Epithelial cell of esophagus (primary cell): ENCODE measurements at regions not wholly inside any gene's neighbourhood (a gene's known extent, or its start where the extent isn't known, plus 50 kb on each side); places are given as distances from the start of the nearest gene placed in this dataset.
"Not testable (repeated sequence)": the region's sequence is repeated elsewhere in the genome, so short reads cannot be mapped to it uniquely, and the experiment has no call there.

Source experiments
- DNase-seq: peaks from one replicate; pipeline ENCODE4 v3.0.0; 2010; ENCODE audit warnings: low read depth
- H3K4me3 ChIP-seq: 2 replicates; pipeline ENCODE4 v1.5.1; 2011; ENCODE audit warnings: mild to moderate bottlenecking, low read length, control low read depth
- TF ChIP-seq, protein P1 (sequence below): IDR thresholded peaks from 2 replicates; pipeline ENCODE4 v1.5.1; 2011; ENCODE audit warnings: low read depth, mild to moderate bottlenecking, low read length, control low read depth, inconsistent platforms; ENCODE audit not compliant: insufficient read depth; ENCODE audit errors: missing control alignments

DNA sequence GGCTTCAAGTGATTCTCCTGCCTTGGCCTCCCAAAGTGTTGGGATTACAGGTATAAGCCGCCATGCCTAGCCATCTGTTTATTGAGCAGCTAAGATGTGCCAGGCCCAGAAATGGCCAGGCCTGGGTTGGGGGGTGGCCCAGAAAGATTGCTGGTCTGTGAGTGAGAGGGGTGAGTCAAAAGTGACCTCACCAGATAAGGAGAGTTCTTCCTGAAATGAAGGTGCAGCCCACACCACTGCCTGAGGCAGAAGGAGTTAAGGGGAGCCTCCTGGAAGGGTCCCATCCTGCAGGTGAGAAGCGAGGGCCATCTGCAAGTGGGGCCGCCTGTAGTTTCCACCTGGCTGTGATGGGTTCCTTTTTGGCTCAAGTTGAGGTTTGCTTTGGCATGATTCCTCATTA is 96.9 kb upstream of the KLF4 start:
- TF ChIP-seq, protein P1, sequence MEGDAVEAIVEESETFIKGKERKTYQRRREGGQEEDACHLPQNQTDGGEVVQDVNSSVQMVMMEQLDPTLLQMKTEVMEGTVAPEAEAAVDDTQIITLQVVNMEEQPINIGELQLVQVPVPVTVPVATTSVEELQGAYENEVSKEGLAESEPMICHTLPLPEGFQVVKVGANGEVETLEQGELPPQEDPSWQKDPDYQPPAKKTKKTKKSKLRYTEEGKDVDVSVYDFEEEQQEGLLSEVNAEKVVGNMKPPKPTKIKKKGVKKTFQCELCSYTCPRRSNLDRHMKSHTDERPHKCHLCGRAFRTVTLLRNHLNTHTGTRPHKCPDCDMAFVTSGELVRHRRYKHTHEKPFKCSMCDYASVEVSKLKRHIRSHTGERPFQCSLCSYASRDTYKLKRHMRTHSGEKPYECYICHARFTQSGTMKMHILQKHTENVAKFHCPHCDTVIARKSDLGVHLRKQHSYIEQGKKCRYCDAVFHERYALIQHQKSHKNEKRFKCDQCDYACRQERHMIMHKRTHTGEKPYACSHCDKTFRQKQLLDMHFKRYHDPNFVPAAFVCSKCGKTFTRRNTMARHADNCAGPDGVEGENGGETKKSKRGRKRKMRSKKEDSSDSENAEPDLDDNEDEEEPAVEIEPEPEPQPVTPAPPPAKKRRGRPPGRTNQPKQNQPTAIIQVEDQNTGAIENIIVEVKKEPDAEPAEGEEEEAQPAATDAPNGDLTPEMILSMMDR = no peak
- H3K4me3 ChIP-seq = no peak overlapping the region
- DNase-seq = peak; percentile 7

DNA sequence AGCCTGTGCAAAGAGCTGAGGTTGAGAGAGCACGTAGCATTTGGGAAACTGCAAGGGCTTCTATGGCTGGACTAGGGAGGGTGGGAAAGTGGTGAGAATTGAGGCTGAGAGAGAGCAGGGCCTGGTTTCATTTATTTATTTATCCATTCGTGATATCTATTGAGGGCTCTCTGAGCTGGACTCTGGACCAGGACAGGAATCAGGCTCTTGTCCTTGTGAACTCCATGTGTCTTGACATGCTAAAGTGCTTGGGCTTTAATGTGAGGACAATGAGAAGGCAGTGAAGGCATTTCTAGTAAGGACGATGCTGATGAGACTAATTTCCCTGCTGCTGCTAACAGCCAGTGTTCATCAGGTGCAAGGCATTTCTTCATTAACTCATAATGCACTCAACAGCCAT is 95.9 kb upstream of the KLF4 start:
- DNase-seq = no peak
- TF ChIP-seq, protein P1 = no peak

GRCh38 chr9:107584944-107585343 is 95.4 kb upstream of the KLF4 start:
- H3K4me3 ChIP-seq = no peak overlapping the region
- DNase-seq = no peak
- TF ChIP-seq, protein P1 = no peak

More for the DNA sequence above, 95.9 kb upstream of the KLF4 start:
- H3K4me3 ChIP-seq = no peak overlapping the region

DNA sequence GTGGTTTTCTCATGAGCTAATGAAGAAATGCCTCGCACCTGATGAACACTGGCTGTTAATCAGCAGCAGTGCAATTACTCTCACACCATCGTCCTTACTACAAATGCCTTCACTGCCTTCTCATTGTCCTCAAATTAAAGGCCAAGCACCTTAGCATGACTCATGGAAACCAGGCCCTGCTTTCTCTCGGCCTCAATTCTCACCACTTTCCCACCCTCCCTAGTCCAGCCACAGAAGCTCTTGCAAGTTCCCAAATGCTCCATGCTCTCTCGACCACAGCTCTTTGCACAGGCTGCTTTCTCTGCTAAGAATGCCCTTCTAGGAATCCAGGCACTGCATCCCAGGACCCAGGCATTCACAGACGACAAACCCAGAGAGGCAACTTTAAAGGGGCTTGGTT is 94.6 kb upstream of the KLF4 start:
- H3K4me3 ChIP-seq = no peak overlapping the region
- TF ChIP-seq, protein P1 = no peak
- no peak for DNase-seq

GRCh38 chr9:107577140-107577776 is 87.7 kb upstream of the KLF4 start:
- TF ChIP-seq, protein P1 = no peak
- no peak overlapping the region for H3K4me3 ChIP-seq
- no peak for DNase-seq

DNA sequence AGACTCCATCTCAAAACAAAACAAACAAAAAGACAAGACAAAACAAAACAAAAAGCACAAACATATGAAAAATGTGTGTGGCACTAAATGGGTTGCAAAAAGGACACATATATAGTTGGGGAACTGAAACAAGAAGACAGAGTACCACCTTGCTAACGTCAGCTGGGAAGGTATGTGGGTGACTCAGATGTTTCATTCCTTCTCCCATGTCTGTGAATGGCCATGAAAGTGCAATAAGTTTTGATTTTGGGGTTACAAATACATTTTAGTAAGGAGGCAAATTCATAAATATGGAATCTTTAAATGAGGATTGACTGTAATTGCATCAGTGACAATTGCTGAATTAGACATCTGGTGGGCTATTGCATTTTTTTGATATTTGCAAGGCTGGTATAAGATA is 81.6 kb upstream of the KLF4 start:
- DNase-seq = peak; percentile 20
- no peak overlapping the region for H3K4me3 ChIP-seq
- TF ChIP-seq, protein P1 = no peak

- DNase-seq = no peak
- no peak overlapping the region for H3K4me3 ChIP-seq
- TF ChIP-seq, protein P1 = no peak
Observed at GRCh38 chr9:107569174-107569573, 79.6 kb upstream of the KLF4 start.

DNA sequence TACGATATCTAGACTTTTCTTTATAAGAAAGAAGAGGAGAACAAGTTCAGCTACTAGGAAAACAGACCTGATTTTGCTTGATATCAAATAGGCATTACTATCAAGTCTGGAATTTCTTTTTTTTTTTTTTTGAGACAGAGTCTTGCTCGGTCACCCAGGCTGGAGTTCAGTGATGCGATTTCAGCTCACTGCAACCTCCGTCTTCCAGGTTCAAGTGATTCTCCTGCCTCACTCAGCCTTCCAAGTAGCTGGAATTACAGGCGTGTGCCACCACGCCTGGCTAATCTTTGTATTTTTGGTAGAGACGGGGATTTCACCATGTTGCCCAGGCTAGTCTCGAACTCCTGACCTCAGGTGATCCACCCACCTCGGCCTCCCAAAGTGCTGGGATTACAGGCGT is 78.8 kb upstream of the KLF4 start:
- H3K4me3 ChIP-seq, DNase-seq: not testable (repeated sequence)
